Activated naive CD8-positive, alpha-beta T cell (primary cell): ENCODE measurements at regions not wholly inside any gene's neighbourhood (a gene's known extent, or its start where the extent isn't known, plus 50 kb on each side); places are given as distances from the start of the nearest gene placed in this dataset.

ENCODE experiments used
- H3K27ac Mint-ChIP-seq: one replicate; pipeline ENCODE4 v1.8.0; 2021; ENCODE audit warnings: mixed read lengths
- H3K27me3 Mint-ChIP-seq: one replicate; pipeline ENCODE4 v1.8.0; 2021; ENCODE audit warnings: mixed read lengths
- H3K36me3 Mint-ChIP-seq: one replicate; pipeline ENCODE4 v1.8.0; 2021; ENCODE audit warnings: mixed read lengths
- H3K4me1 Mint-ChIP-seq: one replicate; pipeline ENCODE4 v1.8.0; 2021; ENCODE audit warnings: low read depth, mixed read lengths
- H3K4me3 Mint-ChIP-seq: one replicate; pipeline ENCODE4 v1.8.0; 2021; ENCODE audit warnings: mild to moderate bottlenecking, mixed read lengths
- H3K9me3 Mint-ChIP-seq: one replicate; pipeline ENCODE4 v1.8.0; 2021; ENCODE audit warnings: low read depth, mixed read lengths

DNA sequence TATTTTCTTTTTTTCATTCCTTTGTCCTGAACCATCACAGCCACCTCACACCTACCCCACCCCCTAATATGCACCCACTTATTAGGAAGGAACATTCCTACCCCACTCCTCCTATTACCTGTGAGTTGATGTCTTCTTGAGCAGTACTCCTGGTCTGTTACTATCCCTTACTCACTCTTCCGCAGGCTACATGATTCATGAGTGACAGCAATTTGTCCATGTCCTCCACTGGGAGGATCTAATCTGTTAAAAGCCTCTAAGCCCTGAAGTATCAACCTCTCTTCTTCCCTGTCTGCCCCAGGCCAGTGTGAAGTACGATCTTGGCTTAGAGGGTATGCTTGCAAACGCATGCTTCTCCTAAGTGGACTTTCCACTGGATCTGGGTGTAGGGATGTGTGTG, 75.6 kb upstream of the RFX8 start:
- peaks cover 15% of the 10 kb centered on the region for H3K4me1 Mint-ChIP-seq
- no peaks in the 10 kb centered on the region for H3K9me3 Mint-ChIP-seq
- H3K27ac Mint-ChIP-seq = no peak overlapping the region
- no peak overlapping the region for H3K4me3 Mint-ChIP-seq
- no peaks in the 10 kb centered on the region for H3K27me3 Mint-ChIP-seq
- no peaks in the 10 kb centered on the region for H3K36me3 Mint-ChIP-seq

DNA sequence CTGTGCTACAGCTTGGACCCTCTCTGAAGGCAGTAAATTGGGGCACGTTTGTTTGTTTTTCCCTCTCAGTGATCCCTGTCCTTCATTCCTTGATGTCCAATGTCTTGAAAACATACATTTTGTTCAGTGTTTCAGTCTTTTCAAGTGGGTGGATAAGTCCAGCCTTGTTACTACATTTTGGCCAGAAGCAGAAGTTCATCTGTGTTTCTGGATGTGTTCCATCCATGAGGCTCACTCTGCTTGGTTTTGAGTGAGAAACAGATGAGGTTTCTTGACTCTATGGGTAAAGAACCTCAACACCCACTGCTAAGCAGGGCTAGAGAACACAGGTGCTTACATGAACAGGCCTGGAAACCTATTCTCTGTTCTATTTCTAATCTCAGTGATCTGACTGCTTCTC, 74.5 kb upstream of the RFX8 start:
- no peaks in the 10 kb centered on the region for H3K9me3 Mint-ChIP-seq
- no peaks in the 10 kb centered on the region for H3K36me3 Mint-ChIP-seq
- H3K27ac Mint-ChIP-seq = no peak overlapping the region
- peaks cover 15% of the 10 kb centered on the region for H3K4me1 Mint-ChIP-seq
- no peaks in the 10 kb centered on the region for H3K27me3 Mint-ChIP-seq
- H3K4me3 Mint-ChIP-seq = no peak overlapping the region

DNA sequence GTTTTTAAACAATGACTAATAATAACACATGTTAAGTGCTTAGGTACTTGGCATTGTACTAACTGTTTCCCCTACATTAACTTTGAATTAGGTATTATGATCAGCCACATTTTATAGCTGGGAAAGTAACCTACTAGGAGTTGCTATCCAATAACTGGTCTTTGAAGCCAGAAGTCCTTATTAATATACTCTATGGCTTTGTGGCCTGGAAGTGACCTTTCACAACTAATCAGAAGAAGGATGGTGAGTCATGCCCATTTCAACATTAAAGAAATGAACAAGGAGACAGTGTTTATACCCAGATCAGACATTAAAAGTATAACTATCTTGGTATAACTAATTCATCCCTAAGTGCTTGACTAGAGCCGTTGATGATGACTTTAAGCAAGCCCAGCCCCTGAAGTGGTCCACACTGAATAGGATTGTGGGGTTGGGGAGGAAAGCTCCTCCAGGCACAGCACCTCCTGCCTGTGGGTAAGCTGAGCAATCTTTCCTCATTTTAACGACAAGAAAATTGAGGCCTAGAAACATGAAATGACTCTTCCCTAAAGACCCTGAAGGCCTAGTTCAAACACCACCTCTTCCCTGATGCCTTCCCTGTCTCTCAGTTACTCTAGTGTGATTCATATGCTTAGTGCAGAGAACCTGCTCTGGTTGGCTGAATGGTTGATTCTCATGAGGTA, 71.6 kb upstream of the RFX8 start:
- Mint-ChIP-seq H3K9me3 (no peaks in the 10 kb centered on the region), H3K27me3 (no peaks in the 10 kb centered on the region), H3K27ac (no peak overlapping the region), H3K4me1 (peaks cover 8% of the 10 kb centered on the region), H3K36me3 (no peaks in the 10 kb centered on the region), H3K4me3 (no peak overlapping the region)

DNA sequence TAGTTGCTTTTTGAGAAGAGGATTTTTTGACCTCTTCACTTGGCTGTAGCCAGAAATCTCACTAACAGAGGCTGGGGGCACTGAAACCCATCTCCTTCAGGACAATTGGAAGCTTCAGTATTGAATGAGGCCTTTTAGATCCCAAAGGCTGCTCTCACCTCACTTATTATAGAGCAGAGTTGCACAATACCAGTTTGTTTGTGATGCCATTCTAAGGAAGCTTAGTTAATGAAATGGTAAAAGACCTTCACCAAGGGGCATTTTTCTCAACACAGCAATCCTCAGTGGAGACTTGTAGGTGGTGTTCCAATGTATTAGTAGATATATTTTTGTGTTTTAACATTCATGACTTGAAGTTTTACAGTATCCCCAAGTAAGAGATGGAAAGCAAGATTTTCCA, 71.0 kb upstream of the RFX8 start:
- Mint-ChIP-seq H3K27me3 (no peaks in the 10 kb centered on the region), H3K9me3 (no peaks in the 10 kb centered on the region), H3K36me3 (no peaks in the 10 kb centered on the region), H3K4me1 (peaks cover 3% of the 10 kb centered on the region), H3K4me3 (no peak overlapping the region), H3K27ac (no peak overlapping the region)

DNA sequence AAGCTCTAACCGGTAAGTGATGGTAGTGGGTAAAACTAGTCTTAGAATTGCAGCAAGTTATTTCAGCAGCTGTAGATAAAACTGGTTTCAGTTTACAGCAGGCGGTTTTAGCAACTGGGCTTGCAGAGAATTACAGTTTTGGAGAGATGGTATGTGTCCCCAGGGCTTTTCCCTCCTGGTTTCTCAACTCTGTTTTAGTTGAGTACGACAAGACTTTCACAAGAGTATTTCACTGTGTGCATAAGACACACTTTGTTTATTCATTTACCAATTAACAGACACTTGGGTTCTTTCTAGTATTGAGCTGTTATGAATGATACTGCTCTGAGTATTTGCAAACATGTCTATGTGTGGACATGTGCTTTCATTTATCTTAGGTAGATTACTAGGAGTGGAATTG, 65.6 kb upstream of the RFX8 start:
- no peaks in the 10 kb centered on the region for H3K9me3 Mint-ChIP-seq
- no peak overlapping the region for H3K27ac Mint-ChIP-seq
- H3K36me3 Mint-ChIP-seq = no peaks in the 10 kb centered on the region
- H3K4me1 Mint-ChIP-seq = no peaks in the 10 kb centered on the region
- H3K27me3 Mint-ChIP-seq = no peaks in the 10 kb centered on the region
- no peak overlapping the region for H3K4me3 Mint-ChIP-seq

DNA sequence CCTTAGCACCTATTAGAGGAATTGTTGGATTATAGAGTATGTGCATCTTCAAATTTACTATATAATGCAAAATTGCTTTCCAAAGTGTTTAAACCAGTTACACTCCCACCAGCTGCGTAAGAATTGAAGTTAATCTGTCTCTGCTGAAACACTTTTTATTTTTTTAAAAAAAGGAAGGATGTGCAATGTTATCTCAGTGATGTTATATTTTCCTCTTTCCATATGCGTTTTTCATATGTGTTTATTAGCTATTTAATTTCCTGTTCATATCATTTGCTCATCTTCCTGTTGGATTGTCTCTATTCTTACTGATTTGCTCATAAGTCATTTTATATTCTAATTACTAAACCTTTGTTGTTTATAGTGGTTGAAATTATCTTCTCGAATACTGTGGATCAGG, 63.2 kb upstream of the RFX8 start:
- Mint-ChIP-seq H3K9me3 (no peaks in the 10 kb centered on the region), H3K4me3 (no peak overlapping the region), H3K36me3 (no peaks in the 10 kb centered on the region), H3K27ac (no peak overlapping the region), H3K4me1 (no peaks in the 10 kb centered on the region), H3K27me3 (no peaks in the 10 kb centered on the region)

DNA sequence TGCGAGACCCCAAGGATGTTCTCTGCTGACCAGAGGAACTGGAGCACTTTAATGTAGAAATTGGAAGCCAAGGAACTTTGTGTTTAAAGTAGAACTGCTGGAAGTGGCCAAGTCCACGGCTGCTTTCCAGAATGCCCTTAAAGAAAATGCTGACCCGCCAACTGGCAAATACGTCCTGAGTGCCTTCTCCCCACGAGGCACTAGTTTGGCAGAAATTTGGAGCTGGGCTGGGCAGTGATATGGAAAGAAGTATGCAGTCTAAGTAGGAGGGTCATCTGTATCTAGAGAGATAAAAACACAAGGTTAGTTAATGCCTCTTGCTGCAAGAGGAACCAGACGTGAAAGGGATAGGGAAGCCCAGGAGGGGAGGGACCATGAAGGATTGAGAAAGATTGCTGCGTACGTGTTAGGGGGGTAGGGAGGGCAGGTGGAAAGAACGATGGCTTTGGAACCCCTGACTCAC, 59.3 kb upstream of the RFX8 start:
- Mint-ChIP-seq H3K36me3 (no peaks in the 10 kb centered on the region), H3K9me3 (no peaks in the 10 kb centered on the region)

DNA sequence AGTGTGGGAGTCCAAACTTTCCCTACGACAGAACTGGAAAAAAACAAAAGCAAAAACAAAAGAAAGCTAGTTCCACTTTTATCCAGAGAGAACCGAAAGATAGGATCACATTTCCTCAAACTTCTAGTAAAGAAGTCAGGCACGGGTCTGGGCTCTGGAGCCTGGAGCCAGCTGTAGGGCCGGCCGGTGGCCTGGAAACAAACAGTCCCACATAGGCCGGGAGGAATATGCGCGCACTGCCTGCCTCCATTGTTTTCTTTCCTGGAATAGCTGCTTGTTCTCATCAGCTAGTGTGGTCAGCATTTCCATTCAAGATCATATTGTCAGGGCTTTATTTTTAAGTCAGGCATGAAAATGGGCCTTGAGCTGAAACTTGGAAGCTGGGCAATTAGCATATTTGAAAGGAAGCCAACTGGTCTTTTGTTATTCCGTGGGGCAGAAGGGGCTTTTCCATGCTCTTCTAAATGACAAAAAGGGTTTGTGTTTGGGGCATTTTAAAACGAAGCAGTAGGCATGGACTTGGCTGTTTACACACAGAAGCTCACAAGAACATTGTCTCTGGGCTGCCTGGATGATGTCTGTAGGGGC, 58.7 kb upstream of the RFX8 start:
- H3K9me3 Mint-ChIP-seq = no peaks in the 10 kb centered on the region
- H3K27me3 Mint-ChIP-seq = no peaks in the 10 kb centered on the region
- no peak overlapping the region for H3K4me3 Mint-ChIP-seq
- no peaks in the 10 kb centered on the region for H3K4me1 Mint-ChIP-seq
- no peak overlapping the region for H3K27ac Mint-ChIP-seq
- no peaks in the 10 kb centered on the region for H3K36me3 Mint-ChIP-seq

More for the DNA sequence above, 59.3 kb upstream of the RFX8 start:
- Mint-ChIP-seq H3K4me3 (no peak overlapping the region), H3K4me1 (no peaks in the 10 kb centered on the region), H3K27me3 (no peaks in the 10 kb centered on the region), H3K27ac (no peak overlapping the region)

DNA sequence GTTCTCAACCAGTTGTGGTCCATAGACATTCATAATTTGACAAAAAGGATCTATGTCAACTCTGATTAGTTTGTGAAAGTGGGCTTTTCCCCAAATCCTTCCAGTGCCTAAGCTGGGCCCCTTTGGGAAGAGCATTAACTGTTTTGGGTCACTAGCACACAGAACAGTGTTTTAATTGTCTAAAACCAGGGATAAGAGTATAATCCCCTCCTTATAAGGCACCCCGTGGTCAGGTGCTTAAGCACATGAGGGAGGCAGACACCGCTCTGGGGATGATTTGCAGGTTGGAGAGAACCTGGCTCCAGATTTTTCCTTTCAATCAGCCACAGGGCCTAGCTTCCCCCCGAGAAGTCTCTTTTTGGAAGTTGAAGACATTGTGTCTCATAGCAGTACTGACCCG, 53.6 kb upstream of the RFX8 start:
- H3K27ac Mint-ChIP-seq = no peak overlapping the region
- no peak overlapping the region for H3K4me3 Mint-ChIP-seq
- H3K4me1 Mint-ChIP-seq = no peaks in the 10 kb centered on the region
- no peaks in the 10 kb centered on the region for H3K27me3 Mint-ChIP-seq
- no peaks in the 10 kb centered on the region for H3K9me3 Mint-ChIP-seq
- H3K36me3 Mint-ChIP-seq = no peaks in the 10 kb centered on the region

DNA sequence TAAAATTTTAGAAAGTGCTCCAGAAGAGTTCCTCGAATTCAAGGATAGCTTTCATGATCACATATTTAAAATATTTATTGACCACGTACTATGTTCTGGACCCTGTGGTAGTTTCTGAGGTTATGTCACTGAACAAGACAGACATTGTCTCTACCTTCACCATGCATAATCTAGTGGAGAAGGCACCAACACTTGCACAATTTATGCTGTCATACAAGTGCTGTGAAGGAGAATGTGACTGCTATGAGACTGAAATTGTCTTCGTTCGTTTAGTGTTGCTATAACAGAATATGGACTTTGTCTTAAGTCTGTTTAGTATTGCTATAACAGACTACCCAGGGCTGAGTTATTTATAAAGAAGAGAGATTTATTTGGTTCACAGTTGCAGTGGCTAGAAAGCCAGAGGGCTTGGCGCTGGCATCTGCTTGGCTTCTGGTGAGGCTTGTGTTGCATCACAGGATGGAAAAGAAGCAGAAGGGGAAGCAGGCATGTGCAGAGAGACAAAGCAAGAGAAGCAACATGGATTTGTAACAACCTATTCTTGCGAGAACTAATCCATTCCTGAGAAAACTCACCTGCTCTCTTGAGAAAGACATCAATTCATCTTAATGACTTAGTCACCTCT, 50.0 kb upstream of the RFX8 start:
- Mint-ChIP-seq H3K9me3 (no peaks in the 10 kb centered on the region), H3K27me3 (no peaks in the 10 kb centered on the region), H3K4me1 (peaks cover 3% of the 10 kb centered on the region), H3K4me3 (no peak overlapping the region), H3K27ac (no peak overlapping the region), H3K36me3 (no peaks in the 10 kb centered on the region)
